SU-DHL-6 (cell line): ENCODE measurements at regions not wholly inside any gene's neighbourhood (a gene's known extent, or its start where the extent isn't known, plus 50 kb on each side); places are given as distances from the start of the nearest gene placed in this dataset.

Source experiments
- H2AFZ ChIP-seq: fragments of 200-600 bp; sonication (generic); 2 replicates; pipeline ENCODE4 v1.6.1; 2014; ENCODE audit warnings: low read depth, mild to moderate bottlenecking, moderate library complexity, mixed read lengths, antibody characterized with exemption, low read length; ENCODE audit not compliant: severe bottlenecking
- H3F3A ChIP-seq: fragments of 200-600 bp; shearing (Covaris generic); 2 replicates; pipeline ENCODE4 v1.6.0; 2016; ENCODE audit warnings: antibody characterized with exemption, mild to moderate bottlenecking; ENCODE audit not compliant: insufficient read depth
- H3K27ac ChIP-seq: fragments of 200-600 bp; sonication (generic); 2 replicates; pipeline ENCODE4 v1.5.1; 2016; ENCODE audit warnings: low read depth, mild to moderate bottlenecking, low read length, moderate library complexity, mixed read lengths
- H3K27me3 ChIP-seq: fragments of 200-600 bp; sonication (generic), shearing (Covaris generic); 2 replicates; pipeline ENCODE4 v1.6.0; 2014; ENCODE audit warnings: mild to moderate bottlenecking, low read length
- H3K36me3 ChIP-seq: fragments of 200-600 bp; sonication (generic); 2 replicates; pipeline ENCODE4 v1.6.1; 2014; ENCODE audit warnings: mild to moderate bottlenecking, low read length, mixed read lengths
- H3K4me2 ChIP-seq: fragments of 300-600, 200-600 bp; shearing (Covaris generic), sonication (generic); 2 replicates; pipeline ENCODE4 v1.6.0; 2014; ENCODE audit warnings: low read length, low read depth, mild to moderate bottlenecking; ENCODE audit not compliant: poor library complexity, severe bottlenecking
- H3K4me3 ChIP-seq: fragments of 200-600 bp; sonication (generic); 2 replicates; pipeline ENCODE4 v1.5.1; 2014; ENCODE audit warnings: antibody characterized with exemption, low read length, mild to moderate bottlenecking, mixed read lengths; ENCODE audit not compliant: insufficient read depth, poor library complexity, severe bottlenecking
- H3K79me2 ChIP-seq: fragments of 200-600 bp; sonication (generic); 2 replicates; pipeline ENCODE4 v1.6.1; 2014; ENCODE audit warnings: mild to moderate bottlenecking, low read length, moderate library complexity; ENCODE audit not compliant: insufficient read depth
- H3K9ac ChIP-seq: fragments of 200-600 bp; sonication (generic); 2 replicates; pipeline ENCODE4 v1.7.0; 2014; ENCODE audit warnings: mild to moderate bottlenecking, low read length
- H3K9me2 ChIP-seq: fragments of 200-600 bp; sonication (generic); replicated peaks from 2 replicates; pipeline ENCODE4 v1.6.1; 2014; ENCODE audit warnings: low read length; ENCODE audit not compliant: insufficient read depth
- H3K9me3 ChIP-seq: fragments of 200-600 bp; sonication (generic); 2 replicates; pipeline ENCODE4 v1.6.1; 2014; ENCODE audit warnings: low read length, mixed read lengths; ENCODE audit not compliant: insufficient read depth
- H4K20me1 ChIP-seq: fragments of 200-600 bp; sonication (generic); 2 replicates; pipeline ENCODE4 v1.6.1; 2014; ENCODE audit warnings: low read depth, mild to moderate bottlenecking, antibody characterized with exemption, low read length, moderate library complexity, mixed read lengths
- CTCF ChIP-seq: fragments of 200-600 bp; sonication (generic); IDR thresholded peaks from one replicate; pipeline ENCODE4 v1.5.1; 2017; ENCODE audit warnings: antibody characterized with exemption, mild to moderate bottlenecking, low read length, moderate library complexity; ENCODE audit not compliant: insufficient read depth, poor library complexity, severe bottlenecking
- EZH2phosphoT487 ChIP-seq: fragments of 200-600 bp; sonication (generic), shearing (Covaris generic); conservative IDR thresholded peaks from 2 replicates; pipeline ENCODE4 v1.6.1; 2018; ENCODE audit warnings: mild to moderate bottlenecking, antibody characterized with exemption, low read length, moderate library complexity, mixed read lengths

GRCh38 chr2:126568734-126569133, 87.2 kb upstream of the GYPC start:
- Histone ChIP-seq H3K9me2 (no peaks in the 10 kb centered on the region), H3K9me3 (no peaks in the 10 kb centered on the region), H2AFZ (no peak overlapping the region), H3K27ac (no peak overlapping the region), H3K27me3 (no peaks in the 10 kb centered on the region), H3K4me2 (no peak overlapping the region), H3K36me3 (no peaks in the 10 kb centered on the region), H3K79me2 (no peaks in the 10 kb centered on the region), H3F3A (no peaks in the 10 kb centered on the region), H4K20me1 (no peaks in the 10 kb centered on the region), H3K9ac (no peak overlapping the region), H3K4me3 (no peak overlapping the region)
- TF ChIP-seq EZH2phosphoT487 (no peak), CTCF (no peak)

DNA sequence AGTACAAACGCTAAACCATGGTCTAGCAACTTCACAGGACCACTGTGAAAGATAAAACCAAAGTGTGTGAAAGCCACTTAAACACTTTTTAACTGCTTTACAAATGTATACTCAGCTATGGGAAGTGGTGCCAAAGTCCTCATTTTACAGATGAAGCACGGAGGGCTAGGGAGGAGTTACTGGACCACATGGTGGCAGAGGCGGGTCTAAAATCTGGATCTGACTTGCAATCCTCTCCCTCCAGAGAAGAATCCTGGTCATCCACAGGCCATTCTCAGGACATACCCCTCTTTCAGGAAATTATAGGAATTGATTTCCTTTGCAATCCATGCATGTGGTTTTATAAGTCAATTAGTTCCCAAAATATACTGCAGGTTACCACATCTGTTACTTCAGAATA, 84.6 kb upstream of the GYPC start:
- no peaks in the 10 kb centered on the region for H3F3A ChIP-seq
- no peaks in the 10 kb centered on the region for H3K79me2 ChIP-seq
- H3K9me2 ChIP-seq, result no peaks in the 10 kb centered on the region
- TF ChIP-seq CTCF, result no peak
- TF ChIP-seq EZH2phosphoT487, result no peak
- H4K20me1 ChIP-seq, result no peaks in the 10 kb centered on the region
- no peak overlapping the region for H3K9ac ChIP-seq
- no peak overlapping the region for H3K4me3 ChIP-seq
- no peak overlapping the region for H2AFZ ChIP-seq
- no peaks in the 10 kb centered on the region for H3K9me3 ChIP-seq
- no peak overlapping the region for H3K27ac ChIP-seq
- H3K27me3 ChIP-seq, result no peaks in the 10 kb centered on the region
- H3K4me2 ChIP-seq, result no peak overlapping the region
- H3K36me3 ChIP-seq, result no peaks in the 10 kb centered on the region

DNA sequence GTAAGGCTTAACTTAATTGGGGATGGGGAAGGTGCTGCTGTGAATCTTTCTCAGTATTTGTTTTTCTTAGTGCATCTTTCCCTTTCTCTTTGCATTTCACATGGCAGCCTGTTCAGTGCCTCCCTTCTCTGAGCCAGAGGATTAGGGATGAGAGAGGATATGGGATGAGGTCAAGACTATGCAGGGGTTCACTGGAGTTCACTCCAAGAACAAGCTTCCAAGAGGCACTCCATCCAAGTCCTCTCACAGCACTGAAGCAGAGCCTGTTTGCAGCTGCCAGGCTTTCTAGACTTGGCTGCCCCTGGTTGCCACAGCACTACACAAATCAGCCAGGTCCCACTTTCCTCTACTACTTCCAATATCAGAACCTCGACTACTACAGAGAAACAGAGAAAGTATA, 80.3 kb upstream of the GYPC start:
- no peaks in the 10 kb centered on the region for H3K9me2 ChIP-seq
- no peaks in the 10 kb centered on the region for H3K27me3 ChIP-seq
- H4K20me1 ChIP-seq, result no peaks in the 10 kb centered on the region
- H2AFZ ChIP-seq, result no peak overlapping the region
- no peak overlapping the region for H3K4me3 ChIP-seq
- TF ChIP-seq EZH2phosphoT487 (no peak), CTCF (no peak)
- H3K79me2 ChIP-seq, result no peaks in the 10 kb centered on the region
- no peaks in the 10 kb centered on the region for H3F3A ChIP-seq
- H3K36me3 ChIP-seq, result no peaks in the 10 kb centered on the region
- no peak overlapping the region for H3K4me2 ChIP-seq
- no peaks in the 10 kb centered on the region for H3K9me3 ChIP-seq
- H3K27ac ChIP-seq, result no peak overlapping the region
- H3K9ac ChIP-seq, result no peak overlapping the region

DNA sequence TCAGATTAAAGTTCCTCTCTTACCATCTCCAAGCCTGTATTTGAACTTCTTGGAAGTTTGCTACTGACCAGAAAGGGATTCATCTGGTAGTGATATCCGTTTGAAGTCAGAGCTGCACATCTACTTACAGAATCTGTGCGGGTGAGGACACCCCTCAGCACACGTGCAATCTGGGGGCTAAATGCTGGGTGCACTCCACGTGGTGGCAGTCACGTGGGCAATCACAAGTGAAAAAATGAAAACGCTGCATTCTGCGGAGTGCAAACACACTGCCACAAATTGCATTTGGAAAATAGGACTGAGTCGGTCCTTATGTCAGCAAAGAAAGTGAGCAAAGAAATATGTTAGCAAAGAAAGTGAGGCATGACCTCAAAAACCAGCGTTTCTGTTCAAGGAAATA, 76.1 kb upstream of the GYPC start:
- no peaks in the 10 kb centered on the region for H3K79me2 ChIP-seq
- H3K36me3 ChIP-seq, result no peaks in the 10 kb centered on the region
- H3K9me2 ChIP-seq, result no peaks in the 10 kb centered on the region
- no peak overlapping the region for H3K27ac ChIP-seq
- H3K9ac ChIP-seq, result no peak overlapping the region
- H3F3A ChIP-seq, result no peaks in the 10 kb centered on the region
- no peak overlapping the region for H3K4me2 ChIP-seq
- H3K4me3 ChIP-seq, result no peak overlapping the region
- no peaks in the 10 kb centered on the region for H4K20me1 ChIP-seq
- no peaks in the 10 kb centered on the region for H3K27me3 ChIP-seq
- no peak overlapping the region for H2AFZ ChIP-seq
- H3K9me3 ChIP-seq, result no peaks in the 10 kb centered on the region
- TF ChIP-seq EZH2phosphoT487 (no peak), CTCF (no peak)
